ENCODE measurements at regions not wholly inside any gene's neighbourhood (a gene's known extent, or its start where the extent isn't known, plus 50 kb on each side); places are given as distances from the start of the nearest gene placed in this dataset.

GRCh38 chr7:145219461-145219860 lies 383.6 kb upstream of the TPK1 start:
- TF ChIP-seq POLR2A (IDR thresholded peaks at IDR 0.05): no peak
- TF ChIP-seq CTCF (IDR thresholded peaks at IDR 0.05): no peak
